ENCODE measurements at regions not wholly inside any gene's neighbourhood (a gene's known extent, or its start where the extent isn't known, plus 50 kb on each side); places are given as distances from the start of the nearest gene placed in this dataset.

DNA sequence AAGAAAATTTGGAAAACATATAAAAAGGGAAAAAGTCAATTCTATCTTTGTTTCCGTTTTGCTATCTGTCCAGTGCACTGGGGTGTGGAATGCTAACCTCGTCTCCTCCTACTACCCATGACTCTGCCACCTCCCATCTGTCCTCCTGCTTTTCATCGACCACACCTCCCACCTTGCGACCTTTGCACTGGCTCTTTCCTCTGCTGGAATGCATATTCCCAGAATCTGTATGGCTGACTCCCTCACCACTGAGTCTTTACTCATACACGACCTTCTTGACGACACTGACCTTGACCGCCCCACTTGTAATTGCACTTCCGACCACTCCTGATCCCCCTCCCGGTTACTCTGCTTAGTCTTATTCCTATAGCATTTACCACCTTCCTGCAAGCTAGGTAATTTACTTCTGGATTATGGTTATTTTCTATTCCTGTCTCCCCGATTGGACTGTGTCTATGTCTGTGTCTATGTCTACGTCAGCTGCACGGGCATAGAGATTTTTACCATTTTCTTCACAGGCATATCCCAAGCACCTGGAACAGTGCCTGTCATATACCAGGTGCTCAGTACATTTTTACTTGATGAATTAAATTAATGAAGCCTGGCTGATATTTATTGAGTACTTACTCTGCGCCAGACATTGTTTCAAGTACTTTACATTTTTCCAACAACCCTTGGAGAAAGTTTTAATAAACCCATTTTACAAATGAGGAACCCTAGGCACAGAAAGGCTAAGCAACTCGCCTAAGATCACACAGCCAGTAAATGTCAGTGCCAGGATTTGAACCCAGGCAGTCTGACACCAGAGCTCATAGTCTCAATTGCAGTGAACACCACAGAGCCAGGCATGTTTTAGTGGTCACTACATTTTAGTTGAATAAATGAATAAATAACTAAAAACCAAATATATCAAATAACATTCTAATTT, 54.0 kb upstream of the SLC22A11 start:
- no peak for DNase-seq

GRCh38 chr11:64502634-64503033, 53.1 kb upstream of the SLC22A11 start:
- DNase-seq = peak; percentile 27

- peak; percentile 10 for DNase-seq
Observed at GRCh38 chr11:64503186-64503753, 52.5 kb upstream of the SLC22A11 start.

- DNase-seq = no peak
Observed at GRCh38 chr11:64504999-64505398, 50.7 kb upstream of the SLC22A11 start.

All from NCI-H69 (cell line).